HG02610 (cell line): ENCODE measurements at regions not wholly inside any gene's neighbourhood (a gene's known extent, or its start where the extent isn't known, plus 50 kb on each side); places are given as distances from the start of the nearest gene placed in this dataset.

Experiments used
- ATAC-seq: cut with Tn5 transposase; IDR thresholded peaks from one replicate; pipeline ENCODE4 v1.9.1; 2021; ENCODE audit warnings: mild to moderate bottlenecking, moderate library complexity; ENCODE audit not compliant: unreplicated experiment

- ATAC-seq: no peak
These were observed 340.8 kb downstream of the ARL4A start for GRCh38 chr7:13028036-13028824.

DNA sequence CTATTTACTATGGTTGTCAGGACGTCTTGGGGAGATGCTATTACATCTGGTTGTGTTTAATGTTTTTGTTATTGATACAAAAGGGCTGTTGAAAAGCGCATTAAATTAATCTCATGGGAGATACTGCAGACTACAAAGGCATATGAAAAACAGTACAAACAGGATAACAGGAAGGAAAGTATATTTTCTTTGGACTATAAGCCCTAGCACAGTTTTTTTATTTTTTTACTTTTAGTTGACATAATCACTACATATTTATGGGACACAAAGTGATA lies 341.3 kb downstream of the ARL4A start:
- ATAC-seq: no peak

DNA sequence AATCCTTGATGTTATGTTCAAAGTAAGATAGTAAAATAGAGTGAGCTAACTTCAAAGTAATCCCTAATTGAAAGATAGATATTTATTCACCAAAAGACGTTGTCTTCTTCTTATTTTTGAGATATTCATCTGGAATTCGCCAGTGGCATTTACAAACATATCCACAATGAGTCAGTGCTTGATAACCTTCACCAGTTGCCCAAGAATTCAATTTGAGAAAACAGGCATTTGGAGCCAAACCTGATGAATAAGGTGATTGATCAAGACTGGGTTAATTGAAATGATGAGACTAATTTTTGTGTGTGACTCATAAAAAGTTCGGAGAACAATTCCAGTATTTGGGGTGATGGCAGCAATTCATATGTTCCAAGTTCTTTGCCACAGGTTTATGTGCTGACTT lies 344.0 kb downstream of the ARL4A start:
- no peak for ATAC-seq

DNA sequence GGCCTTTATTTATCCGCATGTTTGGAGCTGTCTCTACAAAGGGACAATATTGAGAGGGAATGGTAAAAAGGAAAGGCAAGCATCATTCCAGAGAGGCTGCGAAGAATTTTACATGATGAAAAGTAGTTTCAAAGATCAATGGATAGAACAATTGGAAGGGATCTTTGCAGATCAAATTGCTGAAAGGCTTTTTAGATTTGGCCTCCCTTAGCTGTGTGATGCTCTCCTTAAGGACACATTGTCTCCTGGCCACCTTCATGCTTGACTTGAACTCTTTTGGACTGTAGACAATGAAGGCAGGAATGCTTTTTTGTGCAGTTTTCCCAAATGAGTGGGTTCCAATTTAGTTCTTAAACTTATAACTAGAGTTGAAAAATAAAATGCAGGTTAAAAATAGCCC lies 344.7 kb downstream of the ARL4A start:
- no peak for ATAC-seq

- no peak for ATAC-seq
These were observed 345.1 kb downstream of the ARL4A start for GRCh38 chr7:13032576-13032975.

DNA sequence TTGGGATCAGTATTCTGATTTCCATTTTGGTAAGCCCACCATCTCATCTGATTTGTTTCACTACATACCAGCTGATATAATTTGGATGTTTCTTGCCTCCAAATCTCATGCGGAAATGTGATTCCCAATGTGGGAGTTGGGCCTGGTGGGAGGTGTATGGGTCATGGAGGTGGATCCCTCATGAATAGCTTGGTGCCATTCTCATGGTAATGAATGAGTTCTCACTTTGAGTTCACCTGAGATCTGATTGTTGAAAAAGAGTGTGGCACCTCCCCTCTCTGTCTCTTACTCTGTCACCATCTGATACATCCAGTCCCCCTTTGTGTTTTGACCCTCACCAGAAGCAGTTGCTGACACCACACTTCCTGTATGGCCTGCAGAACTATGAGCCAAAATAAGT lies 347.3 kb downstream of the ARL4A start:
- no peak for ATAC-seq

GRCh38 chr7:13035233-13035632 lies 347.8 kb downstream of the ARL4A start:
- no peak for ATAC-seq

DNA sequence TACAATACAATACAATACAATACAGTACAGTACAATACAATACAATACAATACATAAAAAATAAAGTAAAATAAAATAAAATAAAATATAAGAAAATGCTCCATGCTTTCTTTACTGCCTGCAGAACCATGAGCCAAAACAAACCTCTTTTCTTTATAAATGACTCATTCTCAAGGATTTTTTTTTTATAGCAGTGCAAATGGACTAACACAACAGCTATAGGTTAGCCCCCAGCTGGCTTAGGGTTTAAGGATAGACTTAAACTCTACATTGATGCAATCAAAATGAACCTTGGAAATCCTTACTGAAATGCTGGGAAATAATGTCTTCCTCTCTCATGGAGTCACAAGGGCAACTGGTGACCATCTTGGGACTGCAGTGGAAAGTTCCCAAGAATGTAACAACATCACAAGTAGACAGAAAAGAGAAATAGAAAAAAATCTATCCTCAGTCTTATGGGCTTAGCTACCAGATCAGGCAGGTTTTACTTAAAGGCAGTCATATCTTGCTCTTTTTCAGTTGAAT lies 348.9 kb downstream of the ARL4A start:
- no peak for ATAC-seq

- ATAC-seq: no peak
These were observed 349.8 kb downstream of the ARL4A start for GRCh38 chr7:13037216-13037615.

- no peak for ATAC-seq
These were observed 354.0 kb downstream of the ARL4A start for GRCh38 chr7:13041368-13041988.

GRCh38 chr7:13042605-13043236 lies 355.3 kb downstream of the ARL4A start:
- ATAC-seq: no peak

DNA sequence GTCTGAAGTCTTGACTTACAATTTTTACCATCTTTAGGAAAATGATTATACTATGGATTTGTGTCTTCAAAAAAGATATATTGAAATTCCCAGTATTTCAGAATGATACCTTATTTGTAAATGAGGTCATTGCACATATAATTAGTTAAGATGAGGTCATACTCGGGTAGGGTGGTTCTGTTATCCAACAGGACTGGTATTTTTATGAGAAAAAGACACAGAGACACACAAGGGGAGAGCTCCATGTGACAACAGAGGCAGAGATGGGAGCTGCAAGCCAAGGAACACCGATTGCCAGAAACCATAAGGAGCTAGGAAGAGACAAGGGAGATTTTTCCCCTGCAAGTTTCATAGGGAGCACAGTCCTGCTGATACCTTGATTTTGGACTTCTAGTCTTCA lies 356.9 kb downstream of the ARL4A start:
- no peak for ATAC-seq

DNA sequence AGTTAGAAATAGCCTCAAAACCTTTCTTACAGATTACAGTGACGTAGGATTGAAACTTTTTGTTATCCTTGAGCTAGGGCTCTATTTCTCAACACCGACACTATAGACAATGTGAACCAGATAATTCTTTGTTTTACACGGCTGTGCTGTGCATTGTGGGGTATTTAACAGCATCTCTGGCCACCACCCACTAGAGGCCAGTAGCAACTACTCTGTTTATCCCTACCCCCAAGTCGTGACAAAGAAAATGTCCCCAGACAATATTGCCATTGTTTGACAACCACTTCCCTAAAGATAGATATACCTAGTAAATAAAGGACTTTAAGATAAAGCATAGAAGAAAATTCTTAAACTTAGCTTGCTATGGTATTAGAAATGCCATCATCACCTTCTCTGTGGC lies 359.6 kb downstream of the ARL4A start:
- ATAC-seq: no peak

DNA sequence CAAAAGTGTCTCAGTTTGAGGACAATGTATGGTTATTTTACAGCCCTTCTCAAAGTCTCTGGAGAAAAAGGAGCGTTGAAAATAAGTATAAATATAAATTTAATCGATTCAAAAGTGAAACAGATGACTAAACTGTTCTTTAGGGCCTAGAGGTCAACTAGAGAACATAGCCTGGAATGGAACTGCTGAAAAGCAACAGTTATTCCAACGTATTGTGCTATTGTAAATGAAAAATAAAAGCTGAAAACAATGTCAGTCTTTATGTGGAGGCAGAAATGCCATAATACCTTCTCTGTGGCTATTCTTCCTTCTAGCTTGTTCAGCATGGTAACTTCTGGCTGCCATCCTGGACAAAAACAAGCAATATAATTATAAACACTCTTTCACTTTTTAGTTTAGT lies 362.5 kb downstream of the ARL4A start:
- ATAC-seq: no peak

GRCh38 chr7:13050703-13051102 lies 363.3 kb downstream of the ARL4A start:
- no peak for ATAC-seq

- ATAC-seq: no peak
These were observed 368.4 kb downstream of the ARL4A start for GRCh38 chr7:13055732-13056368.

- peak; percentile 92 for ATAC-seq
These were observed 370.2 kb downstream of the ARL4A start for GRCh38 chr7:13057462-13058200.

DNA sequence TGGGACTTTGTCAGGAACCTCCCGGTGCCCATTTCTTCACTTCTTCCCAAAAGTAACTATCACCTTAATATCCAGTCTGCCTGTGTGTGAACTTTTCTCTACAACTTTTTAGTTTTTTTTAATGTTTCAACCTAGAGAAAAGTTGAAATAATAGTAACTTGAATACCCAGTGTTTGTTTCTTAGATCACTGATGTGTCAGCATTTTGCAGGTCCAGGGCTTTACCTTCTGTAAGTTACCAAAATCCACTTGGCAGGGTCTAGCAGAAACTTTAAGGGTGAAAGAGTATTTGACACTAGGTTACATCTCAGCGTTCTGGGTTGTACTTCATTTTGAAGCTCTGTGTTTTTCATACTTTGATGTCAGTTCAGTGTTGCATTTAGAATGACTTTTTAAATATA lies 372.7 kb downstream of the ARL4A start:
- no peak for ATAC-seq

GRCh38 chr7:13061115-13061514 lies 373.7 kb downstream of the ARL4A start:
- ATAC-seq: no peak

GRCh38 chr7:13062631-13063030 lies 375.2 kb downstream of the ARL4A start:
- no peak for ATAC-seq

- no peak for ATAC-seq
These were observed 379.6 kb downstream of the ARL4A start for GRCh38 chr7:13067036-13067435.
